ENCODE measurements at regions not wholly inside any gene's neighbourhood (a gene's known extent, or its start where the extent isn't known, plus 50 kb on each side); places are given as distances from the start of the nearest gene placed in this dataset.

GRCh38 chr2:176813156-176813555 is 399.4 kb upstream of the HNRNPA3 start:
- in situ Hi-C loops (cut with MboI; ENCODE audit: low sequenced_read_pairs in 4 of 4), result loop anchor here in 3 of 4 donors (10.0 to 25.0 kb wide), 3 partner anchors 158 to 701 kb away; partner anchors contain the start of genes HOXD10 (in 2 of the 3), HOXD11 (in 2 of the 3), HOXD9 (in 2 of the 3) and HOXD8 (in 1 of the 3)

GRCh38 chr2:176813621-176814049 is 399.0 kb upstream of the HNRNPA3 start:
- DNase-seq (no peak), ATAC-seq (no peak)
- Histone ChIP-seq H3K27ac (no peak overlapping the region), H3K4me1 (peaks cover 0 to 3% of the 10 kb centered on the region in 2 donors), H3K27me3 (no peaks in the 10 kb centered on the region), H3K9me3 (no peaks in the 10 kb centered on the region), H3K36me3 (no peaks in the 10 kb centered on the region), H3K4me3 (no peak overlapping the region)
- intact Hi-C loops (cut with DNase I; ENCODE audit: low total_unique reads) (loop anchor here (5.0 to 10.0 kb wide), 2 partner anchors 259 to 686 kb away; partner anchors contain the start of gene HOXD8), in situ Hi-C loops (cut with MboI; ENCODE audit: low sequenced_read_pairs in 4 of 4) (loop anchor here in 3 of 4 donors (10.0 to 25.0 kb wide), 3 partner anchors 159 to 701 kb away; partner anchors contain the start of genes HOXD10 (in 2 of the 3), HOXD11 (in 2 of the 3), HOXD9 (in 2 of the 3) and HOXD8 (in 1 of the 3))
- TF ChIP-seq POLR2A (IDR thresholded peaks at IDR 0.05), result no peak
- no peak for TF ChIP-seq CTCF (IDR thresholded peaks at IDR 0.05 in 4 of 5, conservative IDR thresholded peaks at IDR 0.05 in 1 of 5)

More at GRCh38 chr2:176813156-176813555, 399.4 kb upstream of the HNRNPA3 start:
- no peak for TF ChIP-seq CTCF (IDR thresholded peaks at IDR 0.05 in 4 of 5, conservative IDR thresholded peaks at IDR 0.05 in 1 of 5)
- no peak for TF ChIP-seq POLR2A (IDR thresholded peaks at IDR 0.05)
- no peak for ATAC-seq
- Histone ChIP-seq H3K27me3 (no peaks in the 10 kb centered on the region), H3K4me3 (no peak overlapping the region), H3K4me1 (peaks cover 0 to 3% of the 10 kb centered on the region in 2 donors), H3K9me3 (no peaks in the 10 kb centered on the region), H3K36me3 (no peaks in the 10 kb centered on the region), H3K27ac (no peak overlapping the region)
- intact Hi-C loops (cut with DNase I; ENCODE audit: low total_unique reads), result loop anchor here (5.0 to 10.0 kb wide), 2 partner anchors 258 to 686 kb away; partner anchors contain the start of gene HOXD8
- no peak for DNase-seq

GRCh38 chr2:176814274-176814673 is 398.3 kb upstream of the HNRNPA3 start:
- in situ Hi-C loops (cut with MboI; ENCODE audit: low sequenced_read_pairs in 4 of 4), result loop anchor here in 3 of 4 donors (10.0 to 25.0 kb wide), 3 partner anchors 159 to 702 kb away; partner anchors contain the start of genes HOXD10 (in 2 of the 3), HOXD11 (in 2 of the 3), HOXD9 (in 2 of the 3) and HOXD8 (in 1 of the 3)
- Histone ChIP-seq H3K4me1 (peaks cover 0 to 3% of the 10 kb centered on the region in 2 donors), H3K27ac (no peak overlapping the region), H3K4me3 (no peak overlapping the region), H3K9me3 (no peaks in the 10 kb centered on the region), H3K27me3 (no peaks in the 10 kb centered on the region), H3K36me3 (no peaks in the 10 kb centered on the region)
- no peak for DNase-seq
- TF ChIP-seq POLR2A (IDR thresholded peaks at IDR 0.05), result no peak
- no peak for TF ChIP-seq CTCF (IDR thresholded peaks at IDR 0.05 in 4 of 5, conservative IDR thresholded peaks at IDR 0.05 in 1 of 5)
- intact Hi-C loops (cut with DNase I; ENCODE audit: low total_unique reads), result loop anchor here (5.0 to 10.0 kb wide), 2 partner anchors 259 to 687 kb away; partner anchors contain the start of gene HOXD8
- no peak for ATAC-seq

- H3K4me1 ChIP-seq, result peaks cover 0 to 3% of the 10 kb centered on the region in 2 donors
- H3K4me3 ChIP-seq, result no peak overlapping the region
- TF ChIP-seq CTCF (IDR thresholded peaks at IDR 0.05 in 4 of 5, conservative IDR thresholded peaks at IDR 0.05 in 1 of 5), result peak in 3 of 5 experiments; percentile 32 to 73 (median 60)
- TF ChIP-seq POLR2A (IDR thresholded peaks at IDR 0.05), result no peak
- H3K36me3 ChIP-seq, result no peaks in the 10 kb centered on the region
- no peaks in the 10 kb centered on the region for H3K9me3 ChIP-seq
- no peak overlapping the region for H3K27ac ChIP-seq
- DNase-seq (no peak), ATAC-seq (no peak)
- intact Hi-C loops (cut with DNase I; ENCODE audit: low total_unique reads) (loop anchor here (5.0 to 10.0 kb wide), 2 partner anchors 260 to 688 kb away; partner anchors contain the start of gene HOXD8), in situ Hi-C loops (cut with MboI; ENCODE audit: low sequenced_read_pairs in 4 of 4) (loop anchor here in 3 of 4 donors (10.0 to 25.0 kb wide), 3 partner anchors 160 to 703 kb away; partner anchors contain the start of genes HOXD10 (in 2 of the 3), HOXD11 (in 2 of the 3), HOXD9 (in 2 of the 3) and HOXD8 (in 1 of the 3))
- H3K27me3 ChIP-seq, result no peaks in the 10 kb centered on the region
Observed at GRCh38 chr2:176814740-176815367, 397.7 kb upstream of the HNRNPA3 start.
